HG02588 (cell line): ENCODE measurements at regions not wholly inside any gene's neighbourhood (a gene's known extent, or its start where the extent isn't known, plus 50 kb on each side); places are given as distances from the start of the nearest gene placed in this dataset.

Experiments used
- ATAC-seq: cut with Tn5 transposase; IDR thresholded peaks from one replicate; pipeline ENCODE4 v1.9.1; 2021; ENCODE audit warnings: mild to moderate bottlenecking, moderate library complexity; ENCODE audit not compliant: unreplicated experiment

DNA sequence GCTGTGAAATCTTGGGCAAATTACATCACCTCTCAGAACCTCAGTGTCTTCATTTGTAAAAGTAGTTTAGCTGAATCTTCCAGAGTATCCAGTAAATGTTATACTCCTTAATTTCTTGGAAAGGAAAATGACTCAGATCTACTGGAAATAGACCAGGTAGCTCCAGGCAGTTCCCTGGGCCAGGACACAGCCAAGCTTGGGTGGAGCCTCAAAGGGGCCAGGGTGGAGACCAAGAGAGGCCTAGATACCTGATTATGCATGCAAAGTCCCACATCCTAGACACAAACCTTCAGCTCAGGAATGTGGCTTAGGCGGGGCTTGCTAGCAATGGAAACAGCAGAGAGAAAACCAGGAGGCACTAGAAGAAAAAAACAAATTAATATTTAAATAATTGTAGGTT lies 272.8 kb downstream of the MAFB start:
- ATAC-seq, result no peak

DNA sequence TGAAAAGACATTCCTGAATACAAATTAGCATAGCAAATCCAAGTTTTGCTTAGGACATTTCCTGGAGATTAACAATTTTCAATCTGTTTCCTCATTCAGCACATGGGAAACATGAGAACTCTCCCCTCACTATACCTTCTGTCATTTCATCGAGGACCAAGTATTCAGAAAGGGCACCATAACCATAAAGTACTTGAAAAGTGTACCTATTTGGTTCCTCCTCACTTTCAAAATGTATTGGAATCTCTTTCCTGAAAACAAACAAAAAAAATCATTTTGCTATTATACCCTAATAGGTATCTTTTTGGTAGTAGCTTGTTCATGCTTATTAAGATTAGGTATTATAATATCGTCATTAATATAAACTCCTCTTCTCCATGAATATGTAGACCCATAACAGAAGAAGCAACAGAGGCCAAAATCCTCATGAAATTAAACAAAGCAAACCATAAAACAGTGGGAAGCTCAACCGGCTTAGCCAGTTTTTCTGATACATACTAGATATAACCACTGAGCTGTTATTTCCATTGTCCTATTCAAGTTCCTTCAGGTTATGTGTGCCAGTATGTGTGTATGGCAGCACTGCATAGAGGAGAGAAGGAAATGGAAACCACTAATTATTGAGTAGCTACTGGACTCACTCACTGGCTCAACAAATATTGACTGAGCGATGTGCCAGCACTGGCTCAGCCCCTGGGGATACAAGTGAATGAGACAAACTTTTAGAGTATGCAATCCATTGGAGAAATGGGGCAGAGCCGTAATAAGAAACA lies 274.0 kb downstream of the MAFB start:
- no peak for ATAC-seq

DNA sequence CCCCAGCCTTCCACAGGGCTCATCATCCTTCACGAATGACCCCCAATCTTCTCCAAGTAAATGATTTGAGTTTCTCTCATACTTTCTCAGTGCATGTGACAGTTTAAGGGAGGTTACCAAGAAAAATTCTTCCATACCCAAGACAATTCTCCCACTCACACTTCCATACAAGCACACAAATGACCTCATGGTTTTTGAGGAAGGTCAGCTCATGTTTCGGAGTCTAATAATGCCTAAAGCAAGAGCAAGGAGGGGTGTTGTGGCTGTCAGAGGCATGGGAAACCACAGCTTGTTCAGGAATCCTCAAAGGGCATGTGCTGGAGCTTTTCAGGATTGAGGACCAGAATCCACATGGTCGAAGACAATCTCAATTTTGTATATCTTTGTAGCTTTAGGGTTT lies 279.0 kb downstream of the MAFB start:
- no peak for ATAC-seq

DNA sequence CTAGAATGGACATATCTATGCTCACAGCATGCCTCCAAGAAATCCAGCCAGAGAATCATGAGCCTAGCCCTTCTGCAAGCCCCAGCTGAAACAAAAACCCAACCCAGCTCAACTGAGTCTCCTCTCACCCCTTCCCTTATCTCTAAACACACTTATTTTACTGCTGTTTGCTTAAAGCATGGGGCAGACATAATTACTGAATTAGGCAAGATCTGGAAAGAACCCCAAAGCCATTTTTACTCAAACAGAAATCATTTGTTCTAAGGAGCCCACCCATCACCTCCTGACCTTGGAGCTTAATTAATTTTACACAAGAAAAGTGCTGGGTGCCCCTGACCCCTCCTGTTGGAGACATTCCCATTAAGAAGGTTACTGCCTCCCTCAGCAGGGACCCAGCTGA lies 291.6 kb downstream of the MAFB start:
- ATAC-seq, result no peak

DNA sequence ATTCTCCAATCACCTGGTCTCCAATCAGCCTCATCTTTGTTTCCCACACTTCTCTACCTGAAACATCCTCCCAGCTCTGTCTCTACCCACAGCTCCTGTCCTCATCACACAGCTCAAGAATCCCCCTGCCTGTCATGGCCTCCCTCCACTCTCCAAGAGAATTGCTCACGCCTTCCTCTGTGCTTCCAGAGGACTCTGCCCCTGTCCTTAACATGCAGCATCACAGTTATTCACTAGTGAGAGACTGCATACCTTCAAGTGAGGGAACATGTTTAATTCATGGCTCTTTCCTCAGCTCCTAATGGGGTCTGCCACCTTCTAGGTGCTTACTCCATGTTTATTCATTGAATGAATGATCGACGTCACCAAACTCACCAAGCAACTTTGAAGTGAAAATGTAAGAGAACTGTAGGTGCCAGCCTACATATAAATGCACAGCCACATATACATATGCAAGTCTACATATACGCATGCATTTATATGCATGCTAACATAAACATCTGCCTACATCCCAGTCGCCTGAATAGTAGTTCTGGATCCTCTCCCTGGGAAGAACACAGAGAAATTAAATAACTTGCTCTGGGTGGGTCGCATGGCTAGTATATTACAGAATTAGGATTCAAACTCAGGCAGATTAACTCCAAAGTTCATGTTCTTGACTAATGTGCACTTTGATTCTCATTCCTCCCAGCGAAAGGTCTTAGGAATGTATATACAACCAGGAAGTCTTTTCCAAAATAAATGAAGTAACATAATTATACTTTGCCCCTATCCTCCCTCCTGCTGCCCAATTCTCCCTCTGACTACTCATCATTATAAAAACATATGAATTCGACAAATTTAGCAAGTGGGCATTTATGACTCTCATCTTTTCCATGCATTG lies 295.6 kb downstream of the MAFB start:
- no peak for ATAC-seq

DNA sequence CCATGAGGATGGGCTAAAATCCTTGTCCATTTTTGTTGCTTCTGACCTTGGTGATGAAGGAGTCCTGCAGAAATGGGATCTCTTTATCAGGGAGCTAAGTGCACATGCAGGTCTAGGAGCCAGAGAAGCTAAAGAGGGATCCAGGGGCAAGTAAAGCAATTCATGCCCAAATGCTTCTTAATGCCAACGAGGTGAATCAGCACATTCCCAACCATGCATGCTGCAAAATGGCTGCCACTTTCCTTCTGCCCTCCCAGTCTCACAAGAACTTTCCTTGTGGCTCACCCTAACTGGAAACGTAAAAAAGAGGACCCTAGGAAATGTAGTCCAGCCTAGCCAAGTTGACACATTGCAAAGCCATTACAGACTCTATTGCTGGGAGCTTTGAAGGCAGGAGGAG lies 298.4 kb downstream of the MAFB start:
- no peak for ATAC-seq

DNA sequence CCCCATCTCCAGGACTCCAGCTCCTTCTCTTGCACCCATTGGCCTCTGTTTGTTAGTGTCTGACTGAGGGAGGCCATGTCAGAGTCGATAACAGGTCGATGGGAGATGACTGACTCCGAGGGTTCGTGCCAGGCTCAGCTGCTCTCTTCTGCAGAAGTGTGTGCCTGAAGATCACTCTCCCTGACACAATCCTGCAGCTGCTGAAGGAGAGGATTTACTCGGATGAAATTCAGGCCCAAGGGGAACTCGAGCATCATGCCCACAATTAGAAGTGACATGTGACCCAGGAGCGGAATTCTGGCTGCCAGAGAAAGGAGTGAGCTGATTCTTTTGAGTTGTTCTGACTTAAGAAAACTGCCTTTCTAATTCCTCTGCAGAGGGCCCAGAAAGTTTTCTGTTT lies 318.2 kb downstream of the MAFB start:
- ATAC-seq, result no peak

DNA sequence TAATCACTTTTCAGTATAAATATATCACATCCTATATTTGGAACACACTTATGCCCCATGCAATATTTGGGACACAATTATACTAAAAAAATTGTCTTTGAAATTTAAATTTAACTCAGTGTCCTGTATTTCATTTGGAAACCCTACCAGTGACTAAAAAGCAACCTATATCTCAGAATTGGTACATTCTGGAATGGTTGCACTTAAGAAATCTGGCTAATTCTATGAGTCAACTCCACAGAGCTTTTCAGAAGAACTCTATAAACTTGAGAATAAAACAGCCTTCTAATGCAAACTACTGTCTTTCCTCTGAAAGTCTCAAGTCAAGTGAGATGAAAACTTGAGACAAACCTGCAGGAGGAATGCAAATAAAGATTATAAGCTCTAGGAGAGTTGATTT lies 320.2 kb downstream of the MAFB start:
- ATAC-seq, result no peak

DNA sequence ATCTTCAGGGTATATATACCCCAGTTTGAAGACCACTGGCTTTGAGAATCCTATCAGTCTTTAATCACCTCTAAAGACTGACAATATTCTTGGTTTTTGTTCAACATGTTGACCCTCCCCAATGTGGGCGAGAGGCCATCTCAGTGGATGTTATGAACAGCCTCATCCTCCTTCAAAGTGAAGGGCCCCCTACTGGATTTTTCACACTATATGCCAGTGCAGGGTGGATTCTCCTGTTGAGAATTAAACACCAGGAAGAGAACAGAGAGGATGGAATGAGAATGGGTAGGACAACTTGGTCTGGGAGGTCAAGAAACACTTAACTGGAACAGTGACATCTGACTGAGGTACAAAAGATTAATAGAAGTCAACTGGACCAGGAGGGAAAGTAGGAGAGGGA lies 327.1 kb downstream of the MAFB start:
- ATAC-seq, result no peak

DNA sequence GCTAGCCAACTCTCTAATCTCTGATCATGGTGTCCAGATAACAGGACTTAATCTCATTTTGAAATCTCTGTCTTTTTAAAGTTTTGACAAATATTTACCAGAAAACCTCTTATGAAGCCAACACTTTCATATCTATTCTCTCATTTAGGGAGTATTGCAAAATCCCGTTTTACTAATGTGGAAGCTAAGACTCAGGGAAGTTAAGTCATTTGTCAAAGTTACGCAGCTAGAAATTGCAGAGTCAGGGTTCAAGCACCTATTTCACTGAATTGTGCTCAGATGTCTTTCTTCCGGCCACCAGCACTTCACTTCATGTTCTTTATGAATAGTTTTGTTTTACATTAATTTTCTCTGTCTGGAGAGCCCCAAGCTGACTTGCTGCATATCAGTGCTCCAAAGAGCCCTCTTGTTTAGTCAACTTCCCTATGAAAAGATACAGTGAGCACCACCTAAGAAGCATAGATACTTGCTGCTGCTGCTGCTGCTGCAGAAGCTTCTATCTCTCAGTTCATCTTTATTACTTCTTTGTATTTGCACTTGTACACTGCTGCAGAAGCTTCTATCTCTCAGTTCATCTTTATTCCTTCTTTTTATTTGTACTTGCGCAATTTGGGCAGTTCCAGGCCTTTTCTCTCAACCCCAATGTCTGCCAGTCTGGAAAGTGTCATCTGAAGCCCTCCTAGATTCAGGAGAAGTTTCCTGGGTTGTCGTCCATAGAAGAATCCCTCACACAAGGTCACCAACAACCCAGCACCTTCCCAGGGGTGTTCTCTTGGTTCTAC lies 329.7 kb downstream of the MAFB start:
- ATAC-seq, result no peak

DNA sequence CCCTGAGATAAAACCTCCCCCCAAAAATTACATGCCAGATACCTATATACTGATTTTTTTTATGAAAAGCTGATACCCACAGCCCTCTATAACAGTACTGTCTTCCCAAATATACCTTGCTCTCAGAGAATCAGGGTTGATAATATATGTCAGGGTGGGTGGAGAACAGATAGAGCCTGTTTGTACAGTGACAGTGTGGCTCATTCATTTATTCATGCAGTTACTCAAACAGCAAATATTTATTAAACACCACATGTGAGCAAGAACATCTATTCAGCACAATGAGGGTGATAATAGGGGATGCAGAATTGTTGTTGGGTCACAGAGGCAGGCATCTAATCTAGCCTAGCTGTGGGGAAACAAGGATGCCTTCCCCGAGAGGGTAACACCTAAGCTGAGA lies 334.2 kb downstream of the MAFB start:
- ATAC-seq, result no peak

DNA sequence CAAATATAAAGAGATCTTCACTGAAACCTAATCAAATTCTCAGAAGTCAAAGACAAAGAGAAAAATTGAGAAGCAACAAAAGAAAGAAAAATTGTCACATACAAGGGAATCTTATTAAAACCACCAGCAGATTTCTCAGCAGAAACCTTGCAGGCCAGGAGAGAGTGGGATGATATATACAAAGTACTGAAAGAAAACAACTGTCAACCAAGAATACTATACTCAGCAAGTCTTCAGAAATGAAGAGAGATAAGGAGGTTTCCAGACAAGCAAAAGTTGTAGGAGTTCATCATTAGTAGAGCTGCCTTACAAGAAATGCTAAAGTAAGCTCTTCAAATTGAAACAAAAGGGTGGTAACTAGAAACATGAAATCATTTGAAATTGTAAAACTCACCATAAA lies 345.6 kb downstream of the MAFB start:
- no peak for ATAC-seq

DNA sequence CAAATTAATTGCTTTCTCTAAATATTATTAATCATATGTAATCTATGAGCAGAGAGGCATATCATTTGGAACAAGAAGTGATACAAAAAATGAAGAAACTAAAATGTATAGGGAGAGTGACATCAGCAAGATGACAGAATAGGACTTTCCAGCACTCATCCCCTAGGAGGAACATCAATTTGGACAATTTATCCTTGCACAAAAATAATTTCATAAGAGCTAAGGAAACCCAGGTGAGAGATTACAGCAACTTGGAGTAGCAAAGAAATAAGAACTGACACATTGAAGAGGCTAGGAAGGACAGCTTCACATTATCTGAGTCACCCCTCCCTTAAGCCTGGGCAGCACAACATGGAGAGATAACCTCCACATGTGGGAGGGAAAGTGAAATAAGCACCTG lies 347.5 kb downstream of the MAFB start:
- no peak for ATAC-seq

DNA sequence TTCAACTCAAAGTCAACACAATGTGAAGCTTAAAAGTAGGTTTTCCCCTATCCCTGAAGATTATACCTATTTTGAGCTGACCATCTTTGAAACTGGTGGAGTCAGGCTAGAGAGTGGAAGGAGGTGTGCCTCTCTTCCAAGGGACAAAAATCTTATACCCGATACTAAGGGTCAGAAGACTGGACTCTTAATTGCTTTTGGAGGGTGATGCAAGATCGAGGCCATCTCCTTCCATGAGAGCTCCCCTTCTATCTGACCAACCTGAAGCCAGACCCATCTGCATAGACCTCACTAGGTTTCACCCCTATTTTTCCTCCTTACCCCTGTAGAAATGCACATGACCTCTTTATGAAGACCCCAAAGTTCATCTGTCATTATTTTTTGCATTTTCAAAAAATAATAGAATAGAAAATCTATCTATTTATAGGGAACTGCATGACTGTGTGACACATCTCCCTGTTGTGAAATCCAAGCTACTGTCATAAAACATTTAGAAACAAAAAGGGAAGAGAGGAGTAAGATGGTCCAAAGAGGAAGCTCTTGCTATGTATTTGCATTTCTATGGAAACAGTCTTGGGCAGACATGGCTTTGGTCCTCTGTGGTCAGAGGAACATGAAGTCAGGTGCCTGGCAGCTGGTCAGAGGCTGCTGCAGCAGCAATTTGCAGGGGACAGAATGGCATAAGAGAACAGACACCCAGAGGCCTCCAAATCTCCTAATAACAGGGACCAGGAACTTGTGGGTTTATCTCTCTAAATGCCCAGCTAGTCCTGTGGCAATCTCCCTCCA lies 349.2 kb downstream of the MAFB start:
- no peak for ATAC-seq

DNA sequence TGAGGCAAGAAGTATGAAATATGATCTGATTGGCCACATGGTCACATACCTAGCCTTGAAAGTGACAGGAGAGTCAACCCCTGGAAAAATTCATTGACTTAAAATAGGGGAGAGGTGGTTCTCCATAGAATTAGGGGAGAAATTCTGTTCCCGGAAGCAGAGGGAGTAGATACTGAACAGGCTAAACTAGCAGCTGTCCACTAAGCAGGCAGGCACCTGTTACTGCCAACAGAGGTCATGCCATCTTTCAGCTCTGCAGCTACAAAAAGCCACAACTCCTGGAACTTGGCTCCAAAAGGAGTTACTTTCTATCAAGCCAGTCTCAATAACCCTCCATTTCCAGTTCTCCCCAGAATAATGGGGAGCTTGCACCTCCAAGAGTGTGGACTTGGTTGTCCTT lies 352.5 kb downstream of the MAFB start:
- ATAC-seq, result no peak

DNA sequence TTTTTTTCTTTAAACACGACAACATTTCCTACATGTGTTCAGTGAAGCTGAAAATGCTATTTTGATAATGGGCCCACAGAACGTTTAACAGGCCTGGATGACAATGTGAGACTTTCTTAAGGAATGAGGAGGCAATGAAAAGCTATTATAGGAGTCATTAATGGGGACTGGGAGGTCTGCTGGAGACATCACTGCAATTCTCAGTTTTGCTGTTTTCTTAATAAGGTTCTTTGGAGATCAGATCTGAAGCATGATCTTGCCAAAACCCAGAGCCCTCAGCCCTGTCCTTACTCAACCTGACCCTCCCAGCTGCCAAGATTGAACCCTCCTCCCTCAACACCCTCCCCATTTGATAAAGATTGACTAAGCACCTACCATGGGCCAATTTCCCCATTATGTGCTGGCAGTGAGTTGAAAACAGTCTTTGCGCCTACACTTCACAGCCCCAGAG lies 353.1 kb downstream of the MAFB start:
- no peak for ATAC-seq

DNA sequence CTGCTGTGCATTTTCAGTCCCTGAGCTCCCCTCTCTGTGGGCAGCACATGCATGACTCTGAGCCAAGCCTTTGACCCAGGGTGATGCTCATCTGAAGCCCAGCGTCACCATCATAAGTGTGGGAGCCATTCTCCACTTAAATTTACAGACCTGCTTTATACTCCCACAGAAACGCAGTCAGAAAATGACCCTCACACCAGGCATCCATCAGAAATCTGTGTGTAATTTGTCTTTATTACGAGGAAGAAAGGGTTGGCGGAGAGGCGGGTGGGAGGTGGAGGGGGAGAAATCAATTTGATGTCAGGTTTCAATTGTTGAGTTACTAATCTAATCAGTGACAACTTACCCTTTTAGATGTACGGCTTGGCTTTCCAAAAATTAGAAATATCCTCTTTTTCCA lies 353.6 kb downstream of the MAFB start:
- no peak for ATAC-seq

DNA sequence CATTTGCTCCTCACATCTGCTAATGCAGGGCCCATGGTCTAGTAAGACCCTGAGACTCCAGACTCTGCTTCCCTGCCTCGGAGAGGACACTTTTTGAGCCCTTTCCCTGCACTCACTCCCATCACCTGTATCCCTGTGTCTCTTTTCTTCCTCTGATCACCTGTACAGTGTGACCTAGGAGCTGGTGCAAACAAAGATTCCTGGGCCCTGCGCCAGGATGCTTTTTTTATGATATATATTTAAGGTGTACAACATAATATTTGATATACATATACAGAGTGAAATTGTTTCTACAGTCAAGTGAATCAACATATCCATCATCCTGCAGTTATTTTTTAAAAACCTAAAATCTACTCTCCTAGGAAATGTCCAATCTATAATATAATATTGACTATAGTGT lies 355.4 kb downstream of the MAFB start:
- no peak for ATAC-seq

DNA sequence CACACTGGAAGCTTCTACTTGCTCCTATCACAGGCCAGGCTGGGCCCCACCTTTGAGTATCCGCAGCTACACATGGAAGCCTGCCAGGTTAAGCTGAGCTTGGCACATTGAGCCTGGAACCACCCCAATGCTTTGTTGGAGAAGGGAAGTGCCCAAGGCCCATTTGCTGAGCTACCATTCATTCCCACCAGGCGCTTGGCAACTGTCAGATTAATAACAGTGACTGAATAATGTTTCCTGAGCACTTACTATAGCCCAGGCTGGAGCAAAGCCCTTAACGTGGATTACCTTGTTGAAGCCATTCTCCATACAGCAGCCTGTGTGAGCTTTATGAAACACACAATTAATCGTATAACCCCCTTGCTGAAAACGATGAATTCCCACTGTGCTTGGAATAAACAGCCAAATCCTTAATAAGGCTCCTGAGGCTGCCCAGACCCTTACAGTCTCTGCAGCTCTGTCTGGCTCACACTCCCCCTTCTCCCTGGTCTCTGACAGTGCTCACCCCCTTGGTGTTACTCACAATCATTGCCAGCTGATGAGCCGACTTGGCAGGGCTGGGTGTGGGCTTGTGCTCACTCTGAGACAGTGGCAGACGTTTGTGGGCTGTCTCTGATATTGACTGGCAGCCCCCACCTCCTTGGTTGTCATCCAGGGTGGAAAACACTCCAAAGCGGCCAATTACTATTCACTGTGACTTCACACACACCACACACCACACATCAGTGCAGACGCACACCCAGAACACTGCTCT lies 357.1 kb downstream of the MAFB start:
- no peak for ATAC-seq

DNA sequence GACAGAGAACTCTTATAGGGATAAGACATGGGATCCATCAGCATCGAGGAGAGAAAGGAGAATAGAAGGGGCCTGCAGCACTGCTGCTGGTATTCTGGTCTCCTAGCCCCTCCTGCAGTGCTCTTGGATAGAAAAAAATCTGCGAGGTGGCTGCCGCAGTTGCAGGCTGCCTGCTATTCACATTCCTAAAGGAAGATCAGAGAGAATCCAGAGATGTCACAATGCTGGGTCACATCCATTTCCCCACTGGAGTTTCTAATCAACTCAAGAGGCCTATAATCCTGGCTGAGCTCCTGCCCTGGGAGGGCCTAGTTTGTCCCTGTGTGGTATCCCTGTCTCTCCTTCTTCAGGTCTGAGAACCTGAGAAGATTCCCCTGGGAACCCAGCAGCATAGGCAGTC lies 357.8 kb downstream of the MAFB start:
- ATAC-seq, result no peak
